Thyroid gland (tissue), 4 donors: ENCODE measurements at regions not wholly inside any gene's neighbourhood (a gene's known extent, or its start where the extent isn't known, plus 50 kb on each side); places are given as distances from the start of the nearest gene placed in this dataset. TPM values are rescaled to one million over a fixed set of nuclear protein-coding genes. Genes with fewer than 3 reads are reported as not detected.

Experiments
- DNase-seq, 2 donors: peaks; one replicate each; pipeline ENCODE4 v3.0.0-alpha.2; 2019
- H3K27ac ChIP-seq, 3 donors: fragments of 200-600 bp; sonication (generic); 1 replicate in 2 of 3; 2 replicates in 1 of 3; pipeline ENCODE4 v1.5.1; 2016 to 2019; ENCODE audit warnings: mild to moderate bottlenecking in 1 of 3, moderate library complexity in 1 of 3
- H3K27me3 ChIP-seq: fragments of 200-600 bp; sonication (generic); one replicate; pipeline ENCODE4 v1.5.1; 2019
- H3K36me3 ChIP-seq, 2 donors: fragments of 200-600 bp; sonication (generic); one replicate each; pipeline ENCODE4 v1.5.1; 2016 to 2019
- H3K4me1 ChIP-seq, 2 donors: fragments of 200-600 bp; sonication (generic); one replicate each; pipeline ENCODE4 v1.5.1; 2017 to 2019
- H3K4me3 ChIP-seq, 3 donors: fragments of 200-600 bp; sonication (generic); replicated peaks in 1 of 3; 1 replicate in 2 of 3; 2 replicates in 1 of 3; pipeline ENCODE4 v1.5.1; 2016; ENCODE audit warnings: mild to moderate bottlenecking in 1 of 3
- H3K9me3 ChIP-seq: fragments of 200-600 bp; sonication (generic); one replicate; pipeline ENCODE4 v1.5.1; 2017
- POLR2A ChIP-seq, 2 donors: fragments of 450-650 bp; IDR thresholded peaks; one replicate each; pipeline ENCODE4 v1.6.1; 2017; ENCODE audit warnings: antibody characterized with exemption in 2 of 2, mild to moderate bottlenecking in 2 of 2, moderate library complexity in 1 of 2
- WGBS, 2 donors: methylation state at CpG; one replicate each; pipeline ENCODE4 v1.1.5; 2017; 5-methylcytosine and 5-hydroxymethylcytosine counted together
- intact Hi-C: fragments of 100-400 bp; cut with DNase I; formaldehyde crosslinking; loops from one replicate; pipeline ENCODE4 v1.15.1; 2023
- small RNA-seq: library from RNA; depleted of rRNA; stranded (forward); fragments of <200 nt; gene quantifications from one replicate; pipeline ENCODE3, GENCODE V24; 2016
- TF ChIP-seq, protein P1 (sequence below), 6 experiments: fragments of 200-600 bp in 3 of 6; fragments of 450-650 bp in 3 of 6; sonication (generic) in 3 of 6; IDR thresholded peaks; one replicate each; pipeline ENCODE4 v1.5.1; 2016 to 2019; ENCODE audit warnings: antibody characterized with exemption in 6 of 6, mild to moderate bottlenecking in 2 of 6, inconsistent platforms in 1 of 6, moderate library complexity in 1 of 6

DNA sequence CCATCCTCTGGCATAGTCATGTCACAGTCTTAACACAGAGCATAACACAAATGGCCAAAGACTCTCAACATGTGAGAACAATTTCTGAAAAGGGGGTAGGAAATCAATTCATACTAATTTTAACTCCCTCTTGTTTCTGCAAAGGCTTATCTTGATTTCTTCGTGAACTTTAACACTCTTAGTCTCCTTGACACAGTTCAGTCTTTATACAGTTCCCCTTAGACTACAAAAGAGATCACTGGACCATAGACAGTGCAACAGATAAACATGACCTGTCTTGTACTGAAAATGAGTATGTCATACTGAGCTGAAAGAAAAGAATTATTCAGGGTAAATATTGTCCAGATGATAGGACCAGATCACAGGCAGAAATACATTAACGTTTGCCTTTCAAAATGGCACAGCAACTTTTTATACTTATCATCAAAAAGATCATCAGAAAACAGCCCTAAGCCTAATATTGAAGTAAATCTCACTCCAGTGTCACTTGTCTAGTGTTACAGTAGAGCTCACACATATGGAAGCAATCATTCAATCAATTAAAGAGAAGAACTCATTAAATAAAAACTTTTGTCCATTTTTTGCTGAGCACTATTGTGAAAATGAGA, 56.4 kb upstream of the VRK2 start:
- TF ChIP-seq, protein P1, sequence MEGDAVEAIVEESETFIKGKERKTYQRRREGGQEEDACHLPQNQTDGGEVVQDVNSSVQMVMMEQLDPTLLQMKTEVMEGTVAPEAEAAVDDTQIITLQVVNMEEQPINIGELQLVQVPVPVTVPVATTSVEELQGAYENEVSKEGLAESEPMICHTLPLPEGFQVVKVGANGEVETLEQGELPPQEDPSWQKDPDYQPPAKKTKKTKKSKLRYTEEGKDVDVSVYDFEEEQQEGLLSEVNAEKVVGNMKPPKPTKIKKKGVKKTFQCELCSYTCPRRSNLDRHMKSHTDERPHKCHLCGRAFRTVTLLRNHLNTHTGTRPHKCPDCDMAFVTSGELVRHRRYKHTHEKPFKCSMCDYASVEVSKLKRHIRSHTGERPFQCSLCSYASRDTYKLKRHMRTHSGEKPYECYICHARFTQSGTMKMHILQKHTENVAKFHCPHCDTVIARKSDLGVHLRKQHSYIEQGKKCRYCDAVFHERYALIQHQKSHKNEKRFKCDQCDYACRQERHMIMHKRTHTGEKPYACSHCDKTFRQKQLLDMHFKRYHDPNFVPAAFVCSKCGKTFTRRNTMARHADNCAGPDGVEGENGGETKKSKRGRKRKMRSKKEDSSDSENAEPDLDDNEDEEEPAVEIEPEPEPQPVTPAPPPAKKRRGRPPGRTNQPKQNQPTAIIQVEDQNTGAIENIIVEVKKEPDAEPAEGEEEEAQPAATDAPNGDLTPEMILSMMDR (IDR thresholded peaks at IDR 0.05) = no peak
- TF ChIP-seq POLR2A (IDR thresholded peaks at IDR 0.05) = no peak
- WGBS, 2 donors = 43 to 56% methylated on average over 2 of the region's 2 CpGs
- H3K4me3 ChIP-seq = no peak overlapping the region
- H3K4me1 ChIP-seq = no peaks in the 10 kb centered on the region
- no peaks in the 10 kb centered on the region for H3K36me3 ChIP-seq
- no peak overlapping the region for H3K27ac ChIP-seq
- no peaks in the 10 kb centered on the region for H3K9me3 ChIP-seq
- H3K27me3 ChIP-seq = no peaks in the 10 kb centered on the region
- no peak for DNase-seq
- intact Hi-C loops = no loop called here

Small RNA genes lying in the stretch of these regions (small RNA-seq; reads per million reads assigned to genes)
- gene PPIAP63 (not detected), gene RF00592 (not detected)
